CD1c-positive myeloid dendritic cell (primary cell): ENCODE measurements at regions not wholly inside any gene's neighbourhood (a gene's known extent, or its start where the extent isn't known, plus 50 kb on each side); places are given as distances from the start of the nearest gene placed in this dataset.

Source experiments
- DNase-seq: peaks from one replicate; pipeline ENCODE4 v3.0.0-alpha.2; 2016; ENCODE audit errors: extremely low spot score

- peak; percentile 10 for DNase-seq
Measured at GRCh38 chr22:42180349-42180842, 49.8 kb upstream of the CYP2D6 start.
